ENCODE measurements at regions not wholly inside any gene's neighbourhood (a gene's known extent, or its start where the extent isn't known, plus 50 kb on each side); places are given as distances from the start of the nearest gene placed in this dataset.

DNA sequence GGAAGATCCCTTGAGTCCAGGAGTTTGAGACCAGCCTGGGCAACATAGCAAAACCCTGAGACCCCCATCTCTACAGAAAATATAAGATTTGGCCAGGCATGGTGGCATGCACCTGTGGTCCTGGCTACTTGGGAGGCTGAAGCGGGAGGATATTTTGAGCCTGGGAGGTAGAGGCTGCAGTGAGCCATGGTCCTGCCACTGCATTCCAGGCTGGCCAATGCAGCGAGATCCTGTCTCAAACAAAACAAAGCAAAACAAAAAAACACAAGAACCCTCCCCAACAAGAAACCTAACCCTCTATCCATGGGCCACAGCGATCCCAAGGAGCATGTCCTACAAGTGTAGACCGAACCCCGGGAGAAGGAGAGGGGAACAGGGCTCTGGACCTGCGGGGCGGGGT lies 133.3 kb downstream of the MGAT5B start:
- DNase-seq = no peak

GRCh38 chr17:77002103-77003045 lies 134.2 kb downstream of the MGAT5B start:
- no peak for DNase-seq

- no peak for DNase-seq
Observed at GRCh38 chr17:77003699-77004098, 135.5 kb downstream of the MGAT5B start.

DNA sequence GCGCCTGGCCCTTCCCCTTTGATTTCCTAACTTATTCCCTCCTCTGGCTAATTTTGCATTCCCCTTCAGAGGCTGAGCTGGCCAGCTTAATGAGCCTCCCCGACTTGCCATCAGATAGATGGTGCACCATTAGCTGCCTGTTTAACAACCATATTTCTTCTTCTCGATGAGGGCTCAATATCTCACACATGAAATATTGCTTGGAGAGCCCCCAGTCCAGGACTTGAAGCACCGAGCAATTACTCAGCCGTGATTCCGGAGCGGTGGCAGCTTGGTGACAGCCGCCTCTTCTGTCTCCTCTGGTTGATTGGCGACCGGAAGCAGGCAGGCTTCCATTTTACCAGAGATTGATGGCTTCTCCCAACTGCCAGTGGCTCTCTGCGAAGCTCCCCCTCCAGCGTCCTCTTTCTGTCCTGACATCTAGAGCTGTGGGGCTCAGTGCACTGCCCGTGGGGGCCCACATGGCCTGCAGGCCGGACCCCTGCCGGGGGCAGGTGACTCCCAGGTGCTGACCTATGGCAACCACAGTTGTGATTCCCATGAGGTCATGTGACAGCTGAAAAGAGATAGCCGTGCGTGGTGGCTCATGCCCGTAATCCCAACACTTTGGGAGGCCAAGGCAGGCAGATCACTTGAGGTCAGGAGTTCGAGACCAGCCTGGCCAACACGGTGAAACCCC lies 133.7 kb upstream of the SEC14L1 start:
- no peak for DNase-seq

DNA sequence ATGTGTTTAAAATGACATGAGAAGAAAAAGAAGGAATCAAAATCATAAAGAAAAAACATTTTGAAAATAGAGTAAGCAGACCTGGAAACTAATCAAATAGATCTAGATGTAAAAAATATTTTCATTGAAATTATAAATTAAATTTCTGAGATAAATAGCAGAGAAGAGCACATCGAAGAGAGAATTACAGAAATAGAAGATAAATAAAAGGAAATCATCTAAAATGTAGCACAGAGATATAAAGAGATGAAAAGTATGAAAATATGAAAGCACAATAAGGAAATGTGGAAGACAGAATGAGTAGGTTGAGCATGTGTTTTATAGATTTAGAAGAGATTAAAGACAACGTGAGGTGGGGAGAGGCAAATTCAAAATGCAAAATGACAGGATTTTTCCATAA lies 130.9 kb upstream of the SEC14L1 start:
- no peak for DNase-seq

GRCh38 chr17:77010667-77011066 lies 130.1 kb upstream of the SEC14L1 start:
- no peak for DNase-seq

DNA sequence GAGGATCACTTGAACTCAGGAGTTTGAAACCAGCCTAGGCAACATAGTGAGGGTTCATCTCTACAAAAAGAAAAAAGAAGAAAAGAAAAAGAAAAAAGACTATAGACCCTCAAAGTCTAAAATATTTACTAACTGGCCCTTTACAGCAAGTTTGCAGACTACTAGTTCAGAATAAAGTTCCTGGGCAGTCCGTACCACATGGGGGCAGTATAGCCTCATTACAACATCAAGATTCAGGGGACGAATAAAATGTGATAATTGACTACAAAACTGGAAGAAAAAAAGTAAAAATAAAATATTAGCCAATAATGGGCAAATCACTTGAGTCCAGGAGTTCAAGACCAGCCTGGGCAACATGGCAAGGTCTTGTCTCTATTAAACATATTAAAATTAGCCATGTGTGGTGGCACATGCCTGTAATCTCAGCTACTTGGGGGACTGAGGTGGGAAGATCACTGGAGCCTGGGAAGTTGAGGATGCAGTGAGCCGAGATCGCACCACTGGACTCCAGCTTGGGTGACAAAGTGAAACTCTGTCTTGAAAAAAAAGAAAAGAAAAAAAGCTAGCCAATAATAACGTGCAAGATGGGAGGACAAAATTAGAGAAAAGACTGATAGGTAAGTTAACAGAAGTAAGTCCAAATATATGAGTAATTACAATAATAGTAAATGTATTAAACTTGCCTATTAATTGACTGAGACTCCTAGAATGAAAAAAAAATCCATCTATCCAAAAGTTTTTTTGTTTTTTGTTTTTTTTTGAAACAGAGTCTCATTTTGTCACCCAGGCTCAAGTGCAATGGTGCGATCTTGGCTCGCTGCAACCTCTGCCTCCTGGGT lies 129.4 kb upstream of the SEC14L1 start:
- peak; percentile 48 to 64 for DNase-seq

DNA sequence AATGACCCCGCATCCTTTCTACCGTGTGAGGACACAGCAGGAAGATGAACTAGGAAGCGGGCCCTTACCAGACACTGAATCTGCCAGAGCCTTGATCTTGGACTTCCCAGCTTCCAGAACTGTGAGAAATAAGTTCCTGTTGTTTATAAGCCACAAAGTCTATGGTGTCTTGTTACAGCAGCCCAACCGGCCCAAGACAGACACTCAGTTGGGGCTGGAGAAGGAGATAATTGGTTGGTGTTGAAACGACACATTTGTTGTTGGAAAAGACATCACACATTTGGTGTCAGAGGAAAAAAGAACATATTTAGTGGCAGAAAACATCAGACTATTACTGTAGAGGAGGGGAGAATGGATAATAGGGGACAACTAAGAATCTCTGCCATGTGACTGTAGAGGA lies 122.3 kb upstream of the SEC14L1 start:
- no peak for DNase-seq

DNA sequence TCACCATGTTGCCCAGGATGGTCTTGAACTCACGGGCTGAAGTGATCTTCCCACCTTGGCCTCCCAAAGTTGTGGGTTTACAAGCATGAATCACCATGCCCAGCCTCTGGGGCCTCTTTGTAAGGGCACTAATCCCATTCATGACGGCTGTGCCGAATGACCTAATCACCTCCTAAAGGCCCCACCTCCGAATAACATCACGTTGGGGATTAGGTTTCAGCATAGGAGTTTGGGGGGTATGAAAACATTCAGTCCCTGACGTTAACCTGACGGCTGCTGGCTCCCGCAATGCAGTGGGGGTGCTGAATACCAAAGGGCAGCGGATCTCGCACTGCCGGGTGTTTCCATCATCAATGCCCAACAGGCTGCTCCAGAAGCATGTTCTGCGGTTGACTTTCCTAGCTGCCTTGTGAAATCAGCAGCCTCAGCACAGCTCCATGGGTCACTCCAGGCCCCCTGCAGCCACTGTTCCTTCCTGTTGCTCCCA lies 120.8 kb upstream of the SEC14L1 start:
- DNase-seq = no peak

- no peak for DNase-seq
Observed at GRCh38 chr17:77020973-77021372, 119.8 kb upstream of the SEC14L1 start.

DNA sequence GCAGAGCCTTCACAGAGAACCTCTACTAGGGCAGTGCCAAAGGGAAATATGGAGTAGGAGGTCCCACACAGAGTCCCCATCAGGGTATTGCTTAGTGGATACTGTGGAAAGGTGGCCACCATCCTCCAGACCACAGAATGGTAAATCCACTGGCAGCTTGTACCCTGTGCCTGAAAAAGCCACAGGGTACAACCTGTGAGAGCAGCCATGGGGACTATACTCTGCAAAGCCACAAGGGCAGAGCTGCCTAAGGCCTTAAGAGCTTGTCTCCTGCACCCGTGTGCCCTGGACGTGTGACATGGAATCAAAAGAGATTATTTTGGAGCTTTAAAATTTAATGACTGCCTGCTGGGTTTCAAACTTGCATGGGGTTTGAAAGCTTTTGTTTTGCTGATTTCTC lies 118.0 kb upstream of the SEC14L1 start:
- no peak for DNase-seq

DNA sequence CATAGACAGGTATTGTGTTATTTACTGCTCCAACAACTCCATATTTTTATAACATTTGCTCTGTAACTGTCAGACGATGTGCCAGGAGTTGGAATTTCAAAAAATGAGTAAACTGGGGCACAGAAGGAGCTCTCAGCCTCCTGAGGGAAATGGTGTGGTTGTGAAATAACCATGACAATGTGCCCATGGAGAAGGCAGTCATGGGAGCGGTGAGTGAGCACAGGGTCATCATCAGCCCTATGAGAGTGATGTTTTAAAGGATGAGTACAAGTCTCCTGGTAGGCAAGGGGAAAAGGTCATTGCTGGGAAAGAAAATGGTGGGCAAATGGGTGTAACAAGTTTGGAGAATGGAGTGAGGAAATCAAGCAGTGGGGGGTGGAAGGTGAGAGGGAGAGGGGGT lies 115.0 kb upstream of the SEC14L1 start:
- no peak for DNase-seq

GRCh38 chr17:77027271-77027889 lies 113.4 kb upstream of the SEC14L1 start:
- no peak for DNase-seq

- no peak for DNase-seq
Observed at GRCh38 chr17:77028900-77029299, 111.9 kb upstream of the SEC14L1 start.

GRCh38 chr17:77032929-77033328 lies 107.8 kb upstream of the SEC14L1 start:
- no peak for DNase-seq

- no peak for DNase-seq
Observed at GRCh38 chr17:77033892-77034404, 106.8 kb upstream of the SEC14L1 start.

DNA sequence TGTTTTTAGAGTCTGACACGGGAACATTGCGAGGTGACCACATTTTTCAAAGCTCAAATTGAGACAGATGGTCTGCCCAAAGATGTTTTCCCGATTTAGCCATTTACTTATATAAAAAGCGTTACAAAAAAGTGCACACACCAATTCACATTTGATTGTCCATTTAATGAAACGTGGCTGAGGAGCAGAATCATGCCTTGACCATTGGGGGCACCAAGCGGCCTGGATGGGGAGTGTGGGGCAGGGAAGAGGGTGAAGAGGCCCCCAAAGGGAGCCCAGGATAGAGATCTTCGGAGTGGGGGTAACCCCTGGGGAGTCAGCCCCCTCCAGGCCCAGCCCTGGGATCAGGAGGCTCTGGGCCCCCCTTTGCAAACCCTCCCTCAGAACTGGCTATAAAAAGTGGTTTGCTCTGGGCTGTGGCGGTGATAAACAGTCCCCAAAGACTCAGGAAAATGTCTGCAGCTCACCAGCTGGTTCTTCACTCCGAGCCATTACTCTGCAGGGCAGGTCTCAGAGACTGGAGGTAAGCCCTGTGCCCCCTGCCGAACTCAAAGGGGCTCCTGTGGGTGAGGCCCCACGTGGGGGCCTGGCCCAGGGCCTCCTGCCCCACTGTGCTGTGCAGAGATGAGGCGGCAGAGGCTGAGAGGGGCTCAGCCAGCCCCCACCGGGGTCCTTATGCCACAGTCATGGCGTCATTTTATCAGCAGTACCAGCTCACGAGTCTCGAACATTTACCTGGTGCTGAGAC lies 105.9 kb upstream of the SEC14L1 start:
- no peak for DNase-seq

- no peak for DNase-seq
Observed at GRCh38 chr17:77035526-77035925, 105.2 kb upstream of the SEC14L1 start.

GRCh38 chr17:77036136-77036840 lies 104.5 kb upstream of the SEC14L1 start:
- DNase-seq = no peak

DNA sequence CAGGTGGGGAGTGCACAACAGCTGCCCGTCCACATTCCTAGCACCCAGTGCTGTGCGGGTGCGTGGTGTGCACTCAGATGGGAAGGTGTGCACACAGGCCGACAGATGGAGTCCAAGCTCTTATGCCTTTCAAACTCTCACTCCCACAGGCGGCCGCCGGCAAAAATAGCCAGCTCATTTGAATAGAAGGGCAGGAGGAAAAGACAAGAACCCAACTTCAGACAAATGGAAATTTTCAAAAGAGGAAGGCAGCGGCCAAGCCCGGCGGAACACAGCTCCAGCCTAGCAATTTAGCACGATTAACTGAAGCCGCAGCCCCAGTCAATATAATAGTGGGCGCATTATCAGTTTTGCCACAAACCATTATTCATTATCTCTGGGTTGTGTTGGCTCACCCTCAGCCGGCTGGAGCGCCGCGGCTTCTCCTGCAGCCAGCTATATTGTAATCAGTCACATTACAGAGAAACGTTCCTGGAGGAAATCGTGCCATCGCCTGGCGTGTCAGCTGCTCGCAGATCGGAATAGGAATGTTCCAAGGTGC lies 103.9 kb upstream of the SEC14L1 start:
- DNase-seq = no peak

DNA sequence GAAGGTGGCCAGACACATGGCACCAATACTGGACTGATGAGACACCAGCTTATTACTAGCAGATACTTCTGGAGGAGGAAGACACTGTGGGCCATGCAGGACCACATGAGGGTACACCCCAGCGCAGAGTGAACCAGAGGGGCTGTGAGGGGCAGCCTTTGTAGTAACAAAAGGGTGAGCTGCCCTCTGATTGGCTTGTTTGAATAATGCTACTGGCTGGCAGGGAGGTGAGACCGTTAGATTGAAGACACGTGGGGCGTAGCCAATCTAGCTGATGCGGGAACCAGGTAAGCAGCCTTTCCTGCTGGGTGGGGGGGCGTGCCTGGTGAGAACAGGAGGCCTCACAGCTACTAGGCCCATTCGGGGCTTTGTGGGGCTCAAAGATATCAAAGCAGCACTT lies 102.8 kb upstream of the SEC14L1 start:
- DNase-seq = no peak

Measured in stimulated activated CD4-positive, alpha-beta T cell treated with anti-CD3 and anti-CD28 coated beads, Interleukin-2, amount 100 ng/mL, for 48 hours (primary cell).